H1 (cell line): ENCODE measurements at regions not wholly inside any gene's neighbourhood (a gene's known extent, or its start where the extent isn't known, plus 50 kb on each side); places are given as distances from the start of the nearest gene placed in this dataset.

Experiments
- CTCF ChIA-PET: fragments of 300-600 bp; sonication (Branson Sonifier 250); formaldehyde crosslinking; loops from one replicate; lab custom pipeline; 2021; ENCODE audit not compliant: partially characterized antibody; lab: Charles Lee
- POLR2A ChIA-PET: fragments of 300-600 bp; sonication (Branson Sonifier 250); formaldehyde crosslinking; loops from one replicate; lab custom pipeline; 2021; ENCODE audit warnings: inconsistent platforms; ENCODE audit not compliant: partially characterized antibody; lab: Charles Lee
- DNase-seq, 2 experiments: peaks; one replicate each; pipeline versions ENCODE4 v3.0.0 to v3.0.0-alpha.2; 2010 to 2022; ENCODE audit warnings: low spot score in 2 of 2, low read depth in 1 of 2, mixed read lengths in 1 of 2
- FAIRE-seq: peaks from 2 replicates; lab custom pipeline; 2011; peaks lifted over from hg19 to GRCh38; lab: Jason Lieb, UNC
- H2AFZ ChIP-seq: 2 replicates; pipeline ENCODE4 v1.8.1; 2012; ENCODE audit warnings: low read length, inconsistent platforms
- H2AK5ac ChIP-seq: 2 replicates; pipeline ENCODE4 v1.6.1; 2013; ENCODE audit warnings: low read depth, low read length
- H2BK120ac ChIP-seq: replicated peaks from 2 replicates; pipeline ENCODE3; 2013; ENCODE audit warnings: low read depth, low read length, inconsistent platforms
- H2BK12ac ChIP-seq: 2 replicates; pipeline ENCODE4 v1.6.1; 2013; ENCODE audit warnings: low read depth, low read length
- H2BK15ac ChIP-seq: 2 replicates; pipeline ENCODE4 v1.6.1; 2013; ENCODE audit warnings: low read length
- H2BK20ac ChIP-seq: 2 replicates; pipeline ENCODE4 v1.6.1; 2013; ENCODE audit warnings: low read length
- H2BK5ac ChIP-seq: 2 replicates; pipeline ENCODE4 v1.6.1; 2013; ENCODE audit warnings: low read depth, low read length
- H3K14ac ChIP-seq: 2 replicates; pipeline ENCODE4 v1.6.1; 2013; ENCODE audit warnings: inconsistent platforms; ENCODE audit not compliant: insufficient read length
- H3K18ac ChIP-seq: 2 replicates; pipeline ENCODE4 v1.6.1; 2013; ENCODE audit warnings: low read length; ENCODE audit errors: extremely low read depth
- H3K23ac ChIP-seq: 2 replicates; pipeline ENCODE4 v1.6.1; 2013; ENCODE audit warnings: inconsistent platforms; ENCODE audit not compliant: insufficient read length
- H3K23me2 ChIP-seq: 2 replicates; pipeline ENCODE4 v1.6.1; 2013; ENCODE audit warnings: low read depth, low read length
- H3K27ac ChIP-seq: 2 replicates; pipeline ENCODE4 v1.6.1; 2011; ENCODE audit warnings: low read depth, low read length, inconsistent platforms
- H3K27me3 ChIP-seq, 4 experiments: replicated peaks in 1 of 4; 1 replicate in 1 of 4; 2 replicates in 3 of 4; pipeline versions ENCODE4 v1.6.1 to v1.8.1; 2011 to 2013; ENCODE audit warnings: low read length in 3 of 4, mild to moderate bottlenecking in 3 of 4, inconsistent platforms in 2 of 4, mixed read lengths in 2 of 4, moderate library complexity in 1 of 4; ENCODE audit not compliant: control insufficient read depth in 3 of 4, insufficient read depth in 3 of 4; ENCODE audit errors: extremely low read depth in 1 of 4
- H3K36me3 ChIP-seq, 4 experiments: 2 replicates each; pipeline versions ENCODE4 v1.6.1 to v1.8.1; 2011 to 2013; ENCODE audit warnings: mild to moderate bottlenecking in 4 of 4, low read length in 3 of 4, moderate library complexity in 2 of 4, control low read depth in 1 of 4, inconsistent platforms in 1 of 4; ENCODE audit not compliant: insufficient read depth in 4 of 4, control insufficient read depth in 2 of 4
- H3K4ac ChIP-seq: replicated peaks from 2 replicates; pipeline ENCODE3; 2013; ENCODE audit warnings: low read length, low read depth, mixed read lengths, inconsistent platforms; ENCODE audit not compliant: insufficient read length
- H3K4me1 ChIP-seq, 4 experiments: replicated peaks in 1 of 4; 1 replicate in 1 of 4; 2 replicates in 3 of 4; pipeline versions ENCODE4 v1.6.1 to v1.8.1; 2011 to 2013; ENCODE audit warnings: low read length in 3 of 4, inconsistent platforms in 2 of 4, mixed read lengths in 1 of 4; ENCODE audit not compliant: insufficient read depth in 4 of 4, control insufficient read depth in 3 of 4
- H3K4me2 ChIP-seq, 2 experiments: 2 replicates each; pipeline versions ENCODE4 v1.6.1 to v1.8.1; 2011 to 2013; ENCODE audit warnings: low read depth in 2 of 2, low read length in 2 of 2, control low read depth in 1 of 2, inconsistent platforms in 1 of 2, mild to moderate bottlenecking in 1 of 2; ENCODE audit not compliant: insufficient read depth in 1 of 2
- H3K4me3 ChIP-seq, 4 experiments: fragments of 200-600, 300-600 bp in 1 of 4; sonication (generic), shearing (Covaris generic), sonication (Bioruptor Twin) in 1 of 4; 2 replicates each; pipeline versions ENCODE4 v1.5.1 to v1.8.1; 2011 to 2016; ENCODE audit warnings: low read length in 4 of 4, low read depth in 3 of 4, control low read depth in 2 of 4, inconsistent platforms in 2 of 4, mild to moderate bottlenecking in 2 of 4, mixed read lengths in 1 of 4, moderate library complexity in 1 of 4; ENCODE audit not compliant: insufficient read depth in 2 of 4; ENCODE audit errors: extremely low read depth in 1 of 4
- H3K56ac ChIP-seq: replicated peaks from 2 replicates; pipeline ENCODE3; 2013; ENCODE audit warnings: low read depth, mild to moderate bottlenecking, mixed read lengths, low read length, inconsistent platforms; ENCODE audit not compliant: insufficient read length
- H3K79me1 ChIP-seq: 2 replicates; pipeline ENCODE4 v1.6.1; 2013; ENCODE audit warnings: low read depth, low read length, control low read depth
- H3K79me2 ChIP-seq, 2 experiments: 2 replicates each; pipeline versions ENCODE4 v1.6.1 to v1.8.1; 2012 to 2013; ENCODE audit warnings: low read length in 2 of 2, mild to moderate bottlenecking in 2 of 2, inconsistent platforms in 1 of 2; ENCODE audit not compliant: insufficient read depth in 2 of 2, control insufficient read depth in 1 of 2
- H3K9ac ChIP-seq, 4 experiments: replicated peaks in 1 of 4; 1 replicate in 1 of 4; 2 replicates in 3 of 4; pipeline versions ENCODE4 v1.6.1 to v1.8.1; 2011 to 2013; ENCODE audit warnings: low read depth in 3 of 4, low read length in 3 of 4, control low read depth in 2 of 4, mild to moderate bottlenecking in 2 of 4, moderate library complexity in 2 of 4, inconsistent platforms in 1 of 4; ENCODE audit errors: extremely low read depth in 1 of 4
- H3K9me3 ChIP-seq, 2 experiments: 2 replicates each; pipeline versions ENCODE4 v1.6.1 to v1.8.1; 2012 to 2013; ENCODE audit warnings: mild to moderate bottlenecking in 2 of 2, moderate library complexity in 2 of 2, control low read depth in 1 of 2, inconsistent platforms in 1 of 2, low read depth in 1 of 2, low read length in 1 of 2, mixed read lengths in 1 of 2; ENCODE audit not compliant: insufficient read depth in 2 of 2
- H4K20me1 ChIP-seq, 2 experiments: replicated peaks in 1 of 2; 2 replicates each; pipeline versions ENCODE3 to v1.8.1; 2011 to 2013; ENCODE audit warnings: inconsistent platforms in 2 of 2, low read length in 2 of 2, mild to moderate bottlenecking in 1 of 2; ENCODE audit not compliant: insufficient read depth in 2 of 2, control insufficient read depth in 1 of 2
- H4K5ac ChIP-seq: 2 replicates; pipeline ENCODE4 v1.6.1; 2013; ENCODE audit warnings: low read length, low read depth, mixed read lengths, inconsistent platforms; ENCODE audit not compliant: insufficient read length
- H4K8ac ChIP-seq: 2 replicates; pipeline ENCODE4 v1.8.0; 2013; ENCODE audit warnings: mild to moderate bottlenecking, moderate library complexity, low read length, inconsistent platforms; ENCODE audit not compliant: insufficient read depth; ENCODE audit errors: extremely low read depth
- H4K91ac ChIP-seq: replicated peaks from 2 replicates; pipeline ENCODE3; 2013; ENCODE audit warnings: low read length, mixed read lengths, inconsistent platforms; ENCODE audit not compliant: insufficient read length
- BACH1 ChIP-seq: IDR thresholded peaks from 2 replicates; pipeline ENCODE4 v1.6.1; 2012; ENCODE audit warnings: low read length, improper control_type of control experiment
- CHD2 ChIP-seq: IDR thresholded peaks from 2 replicates; pipeline ENCODE4 v1.6.1; 2012; ENCODE audit warnings: low read length, improper control_type of control experiment
- CTBP2 ChIP-seq: IDR thresholded peaks from 2 replicates; pipeline ENCODE4 v1.7.0; 2011; ENCODE audit warnings: borderline replicate concordance, mild to moderate bottlenecking, moderate library complexity, mixed read lengths, low read length; ENCODE audit not compliant: insufficient read depth, insufficient read length
- FOSL1 ChIP-seq: IDR thresholded peaks from 2 replicates; pipeline ENCODE4 v1.6.1; 2011; ENCODE audit warnings: mild to moderate bottlenecking, low read depth, low read length, moderate library complexity; ENCODE audit not compliant: insufficient read depth
- GABPA ChIP-seq: IDR thresholded peaks from 2 replicates; pipeline ENCODE4 v1.6.1; 2011; ENCODE audit warnings: mild to moderate bottlenecking, low read length, moderate library complexity, borderline replicate concordance; ENCODE audit not compliant: insufficient read depth
- JUN ChIP-seq: IDR thresholded peaks from 2 replicates; pipeline ENCODE4 v1.6.1; 2011; ENCODE audit warnings: low read depth, mild to moderate bottlenecking, improper control_type of control experiment, low read length
- SIN3A ChIP-seq, 2 experiments: IDR thresholded peaks in 1 of 2; conservative IDR thresholded peaks in 1 of 2; 2 replicates each; pipeline ENCODE4 v1.6.1; 2011 to 2012; ENCODE audit warnings: low read length in 2 of 2, improper control_type of control experiment in 1 of 2, low read depth in 1 of 2, mild to moderate bottlenecking in 1 of 2
- TAF1 ChIP-seq: IDR thresholded peaks from 2 replicates; pipeline ENCODE4 v1.6.1; 2011; ENCODE audit warnings: mild to moderate bottlenecking, low read depth, low read length
- TEAD4 ChIP-seq: IDR thresholded peaks from 2 replicates; pipeline ENCODE4 v1.6.1; 2012; ENCODE audit warnings: low read depth, low read length, inconsistent platforms, mixed read lengths
- WGBS, 2 experiments: shearing (Covaris generic) in 1 of 2; methylation state at CpG; one replicate each; pipeline versions ENCODE4 v1.1.6 to v1.1.7; 2013 to 2015; ENCODE audit warnings: low lambda C conversion rate in 2 of 2, mixed read lengths in 2 of 2, inconsistent platforms in 1 of 2, low coverage in 1 of 2, missing lambda C conversion rate in 1 of 2; ENCODE audit not compliant: insufficient replicate concordance in 2 of 2, insufficient coverage in 1 of 2, insufficient read length in 1 of 2; ENCODE audit errors: extremely low coverage in 1 of 2, missing lambda C conversion rate in 1 of 2; 5-methylcytosine and 5-hydroxymethylcytosine counted together

DNA sequence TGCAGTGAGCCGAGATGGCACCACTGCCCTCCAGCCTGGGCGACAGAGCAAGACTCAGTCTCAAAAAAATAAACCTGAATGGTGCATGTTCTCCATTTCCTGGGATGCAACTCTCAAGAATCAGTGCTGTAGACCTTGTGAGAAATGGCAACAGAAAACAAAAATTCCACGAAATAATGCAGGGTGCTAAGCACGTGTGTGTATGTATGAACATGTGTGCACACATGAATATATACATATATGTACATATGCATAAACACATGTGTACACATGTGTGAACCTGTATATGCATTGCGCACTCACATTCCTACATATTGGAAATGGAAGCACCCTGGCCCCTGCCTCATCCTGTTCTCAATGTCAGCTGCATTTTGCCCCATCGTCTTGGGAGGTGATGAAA, 548.5 kb downstream of the TCERG1L start:
- H2BK5ac ChIP-seq, result no peak overlapping the region
- no peak overlapping the region for H3K4me3 ChIP-seq
- no peak overlapping the region for H3K14ac ChIP-seq
- H2AFZ ChIP-seq, result no peak overlapping the region
- H3K18ac ChIP-seq, result no peak overlapping the region
- H3K36me3 ChIP-seq, result no peaks in the 10 kb centered on the region
- WGBS, 2 experiments, result 85% methylated on average over 6 of the region's 6 CpGs; no CpG with 5 or more reads in 1 of the 2 experiments
- H3K79me1 ChIP-seq, result no peaks in the 10 kb centered on the region
- no peak overlapping the region for H2BK15ac ChIP-seq
- no peak for FAIRE-seq
- H3K23ac ChIP-seq, result no peak overlapping the region
- H2BK120ac ChIP-seq, result no peak overlapping the region
- H4K8ac ChIP-seq, result no peak overlapping the region
- no peak overlapping the region for H2BK12ac ChIP-seq
- no peak overlapping the region for H2AK5ac ChIP-seq
- peaks cover 2% of the 10 kb centered on the region; the same call in 1 of the 2 replicates for H3K23me2 ChIP-seq
- CTCF ChIA-PET, result interaction anchor here (2.0 kb wide), 1 partner anchor 20 kb away, joined by 5 read pairs; no protein-coding TSS in a partner anchor
- H3K56ac ChIP-seq, result no peak overlapping the region
- no peak overlapping the region for H4K5ac ChIP-seq
- no peaks in the 10 kb centered on the region for H3K79me2 ChIP-seq
- no peak overlapping the region for H4K91ac ChIP-seq
- no peak overlapping the region for H3K4me2 ChIP-seq
- no peak overlapping the region for H3K9ac ChIP-seq
- H4K20me1 ChIP-seq, result no peaks in the 10 kb centered on the region
- TF ChIP-seq FOSL1, result no peak
- TF ChIP-seq SIN3A (conservative IDR thresholded peaks at IDR 0.05 in 1 of 2, IDR thresholded peaks at IDR 0.05 in 1 of 2; ENCODE audit: low read depth in 1 of 2, low read length in 2 of 2), result no peak
- TF ChIP-seq TAF1, result no peak
- no peak for TF ChIP-seq CHD2
- no peak for TF ChIP-seq TEAD4
- no peak for TF ChIP-seq CTBP2
- no peak for TF ChIP-seq GABPA
- no peak for TF ChIP-seq BACH1
- TF ChIP-seq JUN, result no peak
- no peak overlapping the region for H3K4ac ChIP-seq
- POLR2A ChIA-PET, result no interaction called here
- no peak for DNase-seq
- H3K27ac ChIP-seq, result no peak overlapping the region
- H2BK20ac ChIP-seq, result no peak overlapping the region
- H3K9me3 ChIP-seq, result peaks cover 16 to 20% of the 10 kb centered on the region in 2 experiments
- H3K27me3 ChIP-seq, result no peaks in the 10 kb centered on the region
- no peaks in the 10 kb centered on the region for H3K4me1 ChIP-seq
